GM10266 (cell line): ENCODE measurements at regions not wholly inside any gene's neighbourhood (a gene's known extent, or its start where the extent isn't known, plus 50 kb on each side); places are given as distances from the start of the nearest gene placed in this dataset.

ENCODE experiments used
- DNase-seq: peaks from one replicate; pipeline ENCODE4 v3.0.0; 2012; ENCODE audit errors: extremely low spot score
- TF ChIP-seq, protein P1 (sequence below): IDR thresholded peaks from 2 replicates; pipeline ENCODE4 v1.5.1; 2012; ENCODE audit warnings: mild to moderate bottlenecking, low read depth; ENCODE audit not compliant: control insufficient read depth, insufficient read depth; ENCODE audit errors: missing control alignments

- TF ChIP-seq, protein P1, sequence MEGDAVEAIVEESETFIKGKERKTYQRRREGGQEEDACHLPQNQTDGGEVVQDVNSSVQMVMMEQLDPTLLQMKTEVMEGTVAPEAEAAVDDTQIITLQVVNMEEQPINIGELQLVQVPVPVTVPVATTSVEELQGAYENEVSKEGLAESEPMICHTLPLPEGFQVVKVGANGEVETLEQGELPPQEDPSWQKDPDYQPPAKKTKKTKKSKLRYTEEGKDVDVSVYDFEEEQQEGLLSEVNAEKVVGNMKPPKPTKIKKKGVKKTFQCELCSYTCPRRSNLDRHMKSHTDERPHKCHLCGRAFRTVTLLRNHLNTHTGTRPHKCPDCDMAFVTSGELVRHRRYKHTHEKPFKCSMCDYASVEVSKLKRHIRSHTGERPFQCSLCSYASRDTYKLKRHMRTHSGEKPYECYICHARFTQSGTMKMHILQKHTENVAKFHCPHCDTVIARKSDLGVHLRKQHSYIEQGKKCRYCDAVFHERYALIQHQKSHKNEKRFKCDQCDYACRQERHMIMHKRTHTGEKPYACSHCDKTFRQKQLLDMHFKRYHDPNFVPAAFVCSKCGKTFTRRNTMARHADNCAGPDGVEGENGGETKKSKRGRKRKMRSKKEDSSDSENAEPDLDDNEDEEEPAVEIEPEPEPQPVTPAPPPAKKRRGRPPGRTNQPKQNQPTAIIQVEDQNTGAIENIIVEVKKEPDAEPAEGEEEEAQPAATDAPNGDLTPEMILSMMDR: no peak
- DNase-seq: no peak
Observed at GRCh38 chr12:91922139-91922538, 223.5 kb downstream of the BTG1 start.

DNA sequence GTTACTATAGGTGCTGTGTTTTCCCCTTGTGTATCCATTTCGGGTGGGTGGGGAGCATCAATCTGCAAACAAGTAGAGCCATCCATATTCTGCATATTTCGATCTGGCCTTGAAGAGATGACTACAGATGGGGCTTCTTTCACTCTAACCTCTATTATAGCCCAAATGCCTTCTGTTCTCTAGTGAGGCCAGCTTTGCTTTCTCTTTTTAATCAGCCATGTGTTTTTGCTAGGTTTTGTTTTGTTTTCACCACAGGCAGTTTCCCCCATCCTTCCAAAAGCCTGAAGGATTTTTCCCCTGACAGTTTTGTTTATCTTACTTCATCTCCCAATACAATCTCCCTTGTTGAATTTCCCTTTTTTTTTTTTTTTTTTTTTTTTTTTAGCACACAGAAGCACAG lies 224.1 kb downstream of the BTG1 start:
- TF ChIP-seq, protein P1: no peak
- DNase-seq: no peak

DNA sequence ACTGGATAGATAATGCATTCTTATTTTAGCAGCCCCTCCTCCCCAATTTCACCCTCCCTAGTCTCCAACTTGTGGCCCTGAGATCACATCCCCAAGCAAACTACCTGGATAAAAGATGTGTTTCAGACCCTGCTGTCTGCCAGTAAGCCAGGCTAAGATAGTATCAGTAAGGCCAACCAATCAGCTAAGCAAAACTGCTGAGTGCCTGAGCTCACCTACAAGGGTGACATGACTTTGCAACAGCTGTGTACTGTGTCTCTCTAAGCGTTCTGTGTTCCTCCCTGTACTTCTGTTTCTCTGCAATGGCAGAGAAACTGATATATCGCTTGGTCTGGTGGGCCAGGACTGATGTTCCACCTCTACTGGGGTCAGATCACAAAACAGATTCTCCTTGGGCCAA lies 224.9 kb downstream of the BTG1 start:
- no peak for DNase-seq
- TF ChIP-seq, protein P1: no peak

- DNase-seq: no peak
- TF ChIP-seq, protein P1: no peak
Observed at GRCh38 chr12:91920276-91920675, 225.4 kb downstream of the BTG1 start.

DNA sequence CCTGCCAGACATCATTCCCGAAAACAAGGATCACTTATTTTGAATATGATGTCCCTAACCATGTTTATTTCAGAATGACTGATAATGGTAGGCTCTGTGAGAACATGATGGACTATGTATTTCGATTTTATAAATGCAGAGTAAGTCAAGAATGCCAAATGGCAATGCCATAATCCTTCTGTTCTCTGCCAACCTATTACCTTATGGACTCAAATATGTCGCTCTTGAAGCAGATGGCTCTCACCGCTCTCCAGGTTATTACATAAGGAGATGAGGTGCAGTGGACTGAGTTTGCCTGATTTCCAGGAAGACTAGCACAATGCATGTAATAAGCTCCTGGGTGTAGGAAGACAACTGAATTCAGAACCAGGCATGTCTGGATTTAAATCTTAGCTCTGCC lies 227.2 kb downstream of the BTG1 start:
- no peak for DNase-seq
- TF ChIP-seq, protein P1: no peak

DNA sequence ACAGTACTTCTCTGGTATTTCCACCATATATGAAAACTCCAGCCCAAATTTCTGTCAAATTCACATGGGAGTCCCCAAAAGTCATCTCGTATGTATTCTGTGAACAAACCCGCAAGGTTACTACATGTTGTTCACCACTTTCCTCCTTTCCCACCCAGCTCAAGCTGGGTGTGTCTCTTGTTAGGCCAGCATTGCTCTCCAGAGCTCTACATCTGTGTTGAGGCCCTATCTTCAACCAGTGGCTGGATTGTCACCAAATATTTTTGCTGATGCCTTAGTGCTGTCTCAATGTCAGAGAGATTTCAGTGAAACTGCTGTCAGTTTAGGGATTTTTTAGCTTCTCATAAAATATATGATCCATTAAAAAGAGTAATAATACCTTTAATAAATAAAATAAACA lies 230.9 kb downstream of the BTG1 start:
- TF ChIP-seq, protein P1: no peak

DNA sequence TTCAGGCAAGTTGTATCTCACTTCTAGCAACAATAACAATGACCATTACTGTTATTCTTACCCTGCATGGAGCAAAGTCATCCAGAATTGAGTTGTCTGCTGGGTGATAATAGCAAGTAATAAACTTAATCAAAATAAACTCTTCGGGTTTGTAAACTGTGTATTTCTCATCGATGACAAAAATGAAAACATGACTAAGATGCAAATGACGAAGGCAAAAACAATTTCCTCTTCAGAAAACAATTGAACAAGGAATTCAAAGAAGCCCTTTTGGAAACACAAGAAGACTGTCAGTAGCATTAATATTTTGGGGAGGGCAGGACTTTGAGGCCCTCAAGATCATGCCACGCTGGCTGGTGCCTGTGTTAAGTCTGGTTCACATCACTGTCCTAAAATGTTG lies 232.0 kb downstream of the BTG1 start:
- no peak for DNase-seq
- TF ChIP-seq, protein P1: no peak

More for the DNA sequence above, 230.9 kb downstream of the BTG1 start:
- DNase-seq: no peak
